Heart left ventricle (tissue), 13 donors: ENCODE measurements at regions not wholly inside any gene's neighbourhood (a gene's known extent, or its start where the extent isn't known, plus 50 kb on each side); places are given as distances from the start of the nearest gene placed in this dataset.

Source experiments
- POLR2A ChIP-seq, 2 donors: fragments of 450-650 bp; IDR thresholded peaks; one replicate each; pipeline ENCODE4 v1.6.1; 2017; ENCODE audit warnings: antibody characterized with exemption in 2 of 2, mild to moderate bottlenecking in 2 of 2, moderate library complexity in 2 of 2
- TF ChIP-seq, protein P1 (sequence below), 12 donors: fragments of 200-600 bp; sonication (generic) in 4 of 12; IDR thresholded peaks; one replicate each; pipeline versions ENCODE4 v1.5.0 to v1.8.0; 2018 to 2022; ENCODE audit warnings: antibody characterized with exemption in 12 of 12, mild to moderate bottlenecking in 5 of 12
- donor health status: ischemic (EF 13 %, LVEDD 7.1; RV severe dilation, severe dysfunction).
- donor health status: DM: no; HTN: yes; CAD: no.
- donor health status: DM: no; HTN: no; CAD: no.
- donor health status: ischemic (EF 25% LVEDD 6.9; RV normal size, moderate dysfunction).
- donor health status: ischemic (EF 25% LVEDD 5.7; RV mildly dilated, moderate dysfunction).
- donor health status: ischemic (EF 35%, LVEDD 5.7; RV mildly dilated, moderate dysfunction).
- donor health status: nonischemic (EF 11% LVEDD 7.7; RV severe dilation, severe dysfunction).
- donor health status: DM: yes; HTN: yes; CAD: no.
- donor health status: PGD.
- donor health status: ischemic (EF 29% LVEDD 5.4; RV normal size, mild dysfunction).
- donor health status: nonischemic (EF 23%, LVEDD 6.1; RV moderate dilation, normal function).

DNA sequence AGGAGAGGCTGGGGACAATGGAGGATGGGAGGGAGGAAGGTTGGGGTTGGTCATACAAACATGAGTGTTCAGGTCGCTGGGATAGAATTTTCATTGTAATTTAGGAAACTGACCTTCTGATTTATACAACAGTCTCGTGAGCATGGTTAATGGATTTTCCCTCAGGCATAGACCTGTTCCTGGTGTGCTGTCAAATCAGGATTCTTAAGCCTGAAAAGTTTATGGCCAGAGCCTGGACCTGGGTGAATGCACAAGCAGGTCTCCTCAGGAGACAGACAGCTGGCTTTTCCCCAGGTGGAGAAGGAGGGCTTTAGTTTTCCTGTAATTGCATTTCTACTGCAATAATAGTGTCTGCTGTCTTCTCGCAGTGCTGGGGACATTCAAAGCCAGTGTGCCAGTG, 338.0 kb downstream of the SHQ1 start:
- TF ChIP-seq, protein P1, sequence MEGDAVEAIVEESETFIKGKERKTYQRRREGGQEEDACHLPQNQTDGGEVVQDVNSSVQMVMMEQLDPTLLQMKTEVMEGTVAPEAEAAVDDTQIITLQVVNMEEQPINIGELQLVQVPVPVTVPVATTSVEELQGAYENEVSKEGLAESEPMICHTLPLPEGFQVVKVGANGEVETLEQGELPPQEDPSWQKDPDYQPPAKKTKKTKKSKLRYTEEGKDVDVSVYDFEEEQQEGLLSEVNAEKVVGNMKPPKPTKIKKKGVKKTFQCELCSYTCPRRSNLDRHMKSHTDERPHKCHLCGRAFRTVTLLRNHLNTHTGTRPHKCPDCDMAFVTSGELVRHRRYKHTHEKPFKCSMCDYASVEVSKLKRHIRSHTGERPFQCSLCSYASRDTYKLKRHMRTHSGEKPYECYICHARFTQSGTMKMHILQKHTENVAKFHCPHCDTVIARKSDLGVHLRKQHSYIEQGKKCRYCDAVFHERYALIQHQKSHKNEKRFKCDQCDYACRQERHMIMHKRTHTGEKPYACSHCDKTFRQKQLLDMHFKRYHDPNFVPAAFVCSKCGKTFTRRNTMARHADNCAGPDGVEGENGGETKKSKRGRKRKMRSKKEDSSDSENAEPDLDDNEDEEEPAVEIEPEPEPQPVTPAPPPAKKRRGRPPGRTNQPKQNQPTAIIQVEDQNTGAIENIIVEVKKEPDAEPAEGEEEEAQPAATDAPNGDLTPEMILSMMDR (IDR thresholded peaks at IDR 0.05) = no peak
- TF ChIP-seq POLR2A (IDR thresholded peaks at IDR 0.05) = no peak
